ENCODE measurements at regions not wholly inside any gene's neighbourhood (a gene's known extent, or its start where the extent isn't known, plus 50 kb on each side); places are given as distances from the start of the nearest gene placed in this dataset.

DNA sequence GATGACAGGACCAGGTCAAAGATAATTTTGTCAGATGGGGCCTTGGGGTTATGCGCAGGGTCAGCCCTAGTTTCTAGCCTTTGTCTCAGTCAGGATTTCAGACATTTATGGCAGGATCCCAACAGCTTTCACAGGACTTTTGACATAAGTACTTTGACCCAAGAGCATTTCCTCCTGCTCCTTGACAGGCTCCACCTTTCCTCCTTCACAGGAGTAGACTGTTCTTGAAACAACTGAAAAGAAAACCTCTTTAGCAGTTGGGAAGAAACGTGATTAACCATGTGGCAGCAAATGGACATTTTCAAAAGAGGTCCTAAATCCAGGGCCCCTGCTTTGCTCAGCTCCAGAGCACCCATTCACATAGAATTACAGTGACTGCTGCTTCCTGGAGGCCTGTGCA, 120.4 kb upstream of the MAP3K7 start:
- no peak overlapping the region for H3K4me3 ChIP-seq (ENCODE audit: low read depth, low read length, poor library complexity, severe bottlenecking)
- H3K9me3 ChIP-seq (ENCODE audit: low read depth, low read length, poor library complexity, severe bottlenecking) = no peaks in the 10 kb centered on the region
- no peak for DNase-seq (ENCODE audit: low spot score)
- H3K36me3 ChIP-seq (ENCODE audit: insufficient read depth, low read length, poor library complexity, severe bottlenecking) = no peaks in the 10 kb centered on the region
- ChIA-PET POLR2A (ENCODE audit: low non-redundant PET) (no interaction called here), CTCF (no interaction called here)
- H3K4me1 ChIP-seq (ENCODE audit: insufficient read depth, low read length, poor library complexity, severe bottlenecking) = no peaks in the 10 kb centered on the region
- no peak overlapping the region for H3K27ac ChIP-seq (ENCODE audit: low read depth, low read length, poor library complexity, severe bottlenecking)
- peaks cover 69% of the 10 kb centered on the region for H3K27me3 ChIP-seq (replicated peaks; ENCODE audit: insufficient read depth, low read depth, low read length, poor library complexity)
- no TSS peak for BruUV-seq (replicated peaks)
- TF ChIP-seq, protein P1, sequence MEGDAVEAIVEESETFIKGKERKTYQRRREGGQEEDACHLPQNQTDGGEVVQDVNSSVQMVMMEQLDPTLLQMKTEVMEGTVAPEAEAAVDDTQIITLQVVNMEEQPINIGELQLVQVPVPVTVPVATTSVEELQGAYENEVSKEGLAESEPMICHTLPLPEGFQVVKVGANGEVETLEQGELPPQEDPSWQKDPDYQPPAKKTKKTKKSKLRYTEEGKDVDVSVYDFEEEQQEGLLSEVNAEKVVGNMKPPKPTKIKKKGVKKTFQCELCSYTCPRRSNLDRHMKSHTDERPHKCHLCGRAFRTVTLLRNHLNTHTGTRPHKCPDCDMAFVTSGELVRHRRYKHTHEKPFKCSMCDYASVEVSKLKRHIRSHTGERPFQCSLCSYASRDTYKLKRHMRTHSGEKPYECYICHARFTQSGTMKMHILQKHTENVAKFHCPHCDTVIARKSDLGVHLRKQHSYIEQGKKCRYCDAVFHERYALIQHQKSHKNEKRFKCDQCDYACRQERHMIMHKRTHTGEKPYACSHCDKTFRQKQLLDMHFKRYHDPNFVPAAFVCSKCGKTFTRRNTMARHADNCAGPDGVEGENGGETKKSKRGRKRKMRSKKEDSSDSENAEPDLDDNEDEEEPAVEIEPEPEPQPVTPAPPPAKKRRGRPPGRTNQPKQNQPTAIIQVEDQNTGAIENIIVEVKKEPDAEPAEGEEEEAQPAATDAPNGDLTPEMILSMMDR (conservative IDR thresholded peaks at IDR 0.05; ENCODE audit: low read depth, low read length) = no peak
- TF ChIP-seq EZH2 (IDR thresholded peaks at IDR 0.05; ENCODE audit: borderline replicate concordance, low read depth, low read length, poor library complexity, severe bottlenecking) = no peak
- intact Hi-C loops (cut with micrococcal nuclease; ENCODE audit: unreplicated experiment) = no loop called here

DNA sequence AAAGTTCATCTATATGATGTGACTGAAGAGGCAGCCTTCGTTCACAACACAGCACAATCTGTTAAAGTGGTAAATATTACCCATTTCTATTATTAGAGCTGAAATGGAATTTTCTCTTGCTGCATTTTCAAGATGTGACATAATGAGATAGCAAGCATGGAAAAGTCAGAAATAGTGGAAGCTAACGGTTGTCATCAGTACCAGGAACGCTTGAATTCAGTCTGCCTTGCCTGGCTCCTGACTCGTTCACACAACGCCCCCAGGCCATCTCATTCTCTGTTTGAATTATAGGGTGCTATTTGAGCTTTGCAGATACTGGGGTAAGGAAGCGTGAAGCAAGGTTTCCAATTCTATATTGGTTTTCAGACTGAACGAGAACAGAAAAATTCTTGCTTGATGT, 116.5 kb upstream of the MAP3K7 start:
- TF ChIP-seq EZH2 (IDR thresholded peaks at IDR 0.05; ENCODE audit: borderline replicate concordance, low read depth, low read length, poor library complexity, severe bottlenecking) = no peak
- TF ChIP-seq, protein P1 (conservative IDR thresholded peaks at IDR 0.05; ENCODE audit: low read depth, low read length) = no peak
- intact Hi-C loops (cut with micrococcal nuclease; ENCODE audit: unreplicated experiment) = no loop called here
- H3K27me3 ChIP-seq (replicated peaks; ENCODE audit: insufficient read depth, low read depth, low read length, poor library complexity) = peaks cover 58% of the 10 kb centered on the region
- no peak overlapping the region for H3K4me3 ChIP-seq (ENCODE audit: low read depth, low read length, poor library complexity, severe bottlenecking)
- ChIA-PET POLR2A (ENCODE audit: low non-redundant PET) (no interaction called here), CTCF (no interaction called here)
- no peaks in the 10 kb centered on the region for H3K9me3 ChIP-seq (ENCODE audit: low read depth, low read length, poor library complexity, severe bottlenecking)
- no peak overlapping the region for H3K27ac ChIP-seq (ENCODE audit: low read depth, low read length, poor library complexity, severe bottlenecking)
- no TSS peak for BruUV-seq (replicated peaks)
- no peaks in the 10 kb centered on the region for H3K4me1 ChIP-seq (ENCODE audit: insufficient read depth, low read length, poor library complexity, severe bottlenecking)
- H3K36me3 ChIP-seq (ENCODE audit: insufficient read depth, low read length, poor library complexity, severe bottlenecking) = no peaks in the 10 kb centered on the region
- DNase-seq (ENCODE audit: low spot score) = no peak

DNA sequence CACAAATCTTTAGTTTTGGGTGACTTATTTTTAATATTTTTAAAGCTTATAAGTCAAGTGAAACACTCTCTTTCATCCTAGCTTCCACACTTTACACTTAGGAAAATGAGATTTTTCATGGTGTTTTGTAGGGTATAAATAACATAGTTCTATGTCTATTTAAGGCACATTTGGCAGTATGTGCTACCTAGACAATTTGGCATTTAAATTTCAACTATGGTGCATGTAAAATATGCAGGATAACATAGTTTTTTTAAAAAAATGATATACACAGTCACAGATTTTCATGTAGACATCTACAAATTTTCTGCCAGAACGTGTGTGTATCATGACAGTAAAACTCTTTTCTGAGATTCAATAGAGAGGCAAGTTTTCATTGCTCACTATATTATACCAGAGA, 115.1 kb upstream of the MAP3K7 start:
- ChIA-PET POLR2A (ENCODE audit: low non-redundant PET) (no interaction called here), CTCF (no interaction called here)
- no TSS peak for BruUV-seq (replicated peaks)
- Histone ChIP-seq H3K9me3 (ENCODE audit: low read depth, low read length, poor library complexity, severe bottlenecking) (no peaks in the 10 kb centered on the region), H3K36me3 (ENCODE audit: insufficient read depth, low read length, poor library complexity, severe bottlenecking) (no peaks in the 10 kb centered on the region), H3K4me3 (ENCODE audit: low read depth, low read length, poor library complexity, severe bottlenecking) (no peak overlapping the region), H3K27me3 (replicated peaks; ENCODE audit: insufficient read depth, low read depth, low read length, poor library complexity) (peaks cover 51% of the 10 kb centered on the region), H3K4me1 (ENCODE audit: insufficient read depth, low read length, poor library complexity, severe bottlenecking) (no peaks in the 10 kb centered on the region), H3K27ac (ENCODE audit: low read depth, low read length, poor library complexity, severe bottlenecking) (no peak overlapping the region)
- TF ChIP-seq EZH2 (IDR thresholded peaks at IDR 0.05; ENCODE audit: borderline replicate concordance, low read depth, low read length, poor library complexity, severe bottlenecking) = no peak
- TF ChIP-seq, protein P1 (conservative IDR thresholded peaks at IDR 0.05; ENCODE audit: low read depth, low read length) = no peak
- no peak for DNase-seq (ENCODE audit: low spot score)
- intact Hi-C loops (cut with micrococcal nuclease; ENCODE audit: unreplicated experiment) = no loop called here

Measured in A673 (cell line).